ENCODE measurements at regions not wholly inside any gene's neighbourhood (a gene's known extent, or its start where the extent isn't known, plus 50 kb on each side); places are given as distances from the start of the nearest gene placed in this dataset.

DNA sequence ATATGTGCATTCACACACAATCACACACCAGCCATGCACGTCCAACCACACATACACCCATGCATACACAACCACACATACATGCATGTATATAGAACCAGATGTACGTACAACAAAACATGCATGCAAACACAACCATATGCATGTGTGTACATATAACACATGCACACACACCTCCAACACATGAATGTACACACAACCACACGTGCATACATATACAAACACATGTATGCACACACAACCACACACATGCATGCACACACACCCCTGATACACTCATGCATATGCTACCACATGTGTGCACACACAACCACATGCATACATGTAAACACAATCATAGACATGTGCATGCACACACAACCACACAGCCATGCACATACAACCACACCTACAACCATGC lies 52.0 kb upstream of the SDK2 start:
- TF ChIP-seq, protein P1, sequence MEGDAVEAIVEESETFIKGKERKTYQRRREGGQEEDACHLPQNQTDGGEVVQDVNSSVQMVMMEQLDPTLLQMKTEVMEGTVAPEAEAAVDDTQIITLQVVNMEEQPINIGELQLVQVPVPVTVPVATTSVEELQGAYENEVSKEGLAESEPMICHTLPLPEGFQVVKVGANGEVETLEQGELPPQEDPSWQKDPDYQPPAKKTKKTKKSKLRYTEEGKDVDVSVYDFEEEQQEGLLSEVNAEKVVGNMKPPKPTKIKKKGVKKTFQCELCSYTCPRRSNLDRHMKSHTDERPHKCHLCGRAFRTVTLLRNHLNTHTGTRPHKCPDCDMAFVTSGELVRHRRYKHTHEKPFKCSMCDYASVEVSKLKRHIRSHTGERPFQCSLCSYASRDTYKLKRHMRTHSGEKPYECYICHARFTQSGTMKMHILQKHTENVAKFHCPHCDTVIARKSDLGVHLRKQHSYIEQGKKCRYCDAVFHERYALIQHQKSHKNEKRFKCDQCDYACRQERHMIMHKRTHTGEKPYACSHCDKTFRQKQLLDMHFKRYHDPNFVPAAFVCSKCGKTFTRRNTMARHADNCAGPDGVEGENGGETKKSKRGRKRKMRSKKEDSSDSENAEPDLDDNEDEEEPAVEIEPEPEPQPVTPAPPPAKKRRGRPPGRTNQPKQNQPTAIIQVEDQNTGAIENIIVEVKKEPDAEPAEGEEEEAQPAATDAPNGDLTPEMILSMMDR (conservative IDR thresholded peaks at IDR 0.05 in 1 of 2, IDR thresholded peaks at IDR 0.05 in 1 of 2; ENCODE audit: extremely low read depth in 1 of 2, insufficient read depth in 1 of 2, low read depth in 1 of 2, low read length in 2 of 2): no peak
- no peak for TF ChIP-seq EZH2 (IDR thresholded peaks at IDR 0.05; ENCODE audit: borderline replicate concordance, low read length)
